GM23338 (cell line): ENCODE measurements at regions not wholly inside any gene's neighbourhood (a gene's known extent, or its start where the extent isn't known, plus 50 kb on each side); places are given as distances from the start of the nearest gene placed in this dataset.

Experiments
- CREB1 ChIP-seq: fragments of 250-450 bp; sonication (Bioruptor Pico); IDR thresholded peaks from 2 replicates; pipeline ENCODE4 v1.5.0; 2020; ENCODE audit warnings: low read depth, mild to moderate bottlenecking, moderate library complexity
- CTCF ChIP-seq, 2 experiments: fragments of 200-600 bp in 1 of 2; sonication (generic) in 1 of 2; conservative IDR thresholded peaks; 2 replicates each; pipeline versions ENCODE4 v1.5.1 to v1.6.1; 2016 to 2017; ENCODE audit warnings: antibody characterized with exemption in 2 of 2, low read depth in 2 of 2, mild to moderate bottlenecking in 2 of 2, moderate library complexity in 1 of 2
- EZH2 ChIP-seq: fragments of 200-600 bp; sonication (generic); IDR thresholded peaks from one replicate; pipeline ENCODE4 v1.8.0; 2017; ENCODE audit warnings: antibody characterized with exemption, mild to moderate bottlenecking, low read depth; ENCODE audit not compliant: unreplicated experiment
- EZH2phosphoT487 ChIP-seq: fragments of 200-600 bp; sonication (generic); IDR thresholded peaks from one replicate; pipeline ENCODE4 v1.8.1; 2018; ENCODE audit warnings: antibody characterized with exemption; ENCODE audit not compliant: unreplicated experiment
- JUNB ChIP-seq: IDR thresholded peaks from one replicate; pipeline ENCODE4 v1.6.1; 2016; ENCODE audit warnings: antibody characterized with exemption; ENCODE audit not compliant: unreplicated experiment
- NANOG ChIP-seq: IDR thresholded peaks from 2 replicates; pipeline ENCODE4 v1.6.1; 2016; ENCODE audit warnings: antibody characterized with exemption, borderline replicate concordance
- POLR2AphosphoS5 ChIP-seq: IDR thresholded peaks from 2 replicates; pipeline ENCODE4 v1.6.1; 2016; ENCODE audit warnings: antibody characterized with exemption, low read depth
- STAT1 ChIP-seq: IDR thresholded peaks from one replicate; pipeline ENCODE4 v1.6.1; 2016; ENCODE audit warnings: antibody characterized with exemption; ENCODE audit not compliant: unreplicated experiment
- ZNF114 ChIP-seq: fragments of 250-450 bp; sonication (Bioruptor Pico); IDR thresholded peaks from 2 replicates; pipeline ENCODE4 v1.5.0; 2020; ENCODE audit warnings: mild to moderate bottlenecking, moderate library complexity
- ZNF331 ChIP-seq: fragments of 250-450 bp; sonication (Bioruptor Pico); IDR thresholded peaks from 2 replicates; pipeline ENCODE4 v1.5.0; 2020; ENCODE audit warnings: low read depth, mild to moderate bottlenecking, moderate library complexity
- ZNF462 ChIP-seq: fragments of 250-450 bp; sonication (Bioruptor Pico); IDR thresholded peaks from 2 replicates; pipeline ENCODE4 v1.5.0; 2020; ENCODE audit warnings: mild to moderate bottlenecking, moderate library complexity
- TF ChIP-seq, protein P1 (sequence below): IDR thresholded peaks from one replicate; pipeline ENCODE4 v1.6.1; 2018; ENCODE audit warnings: antibody characterized with exemption; ENCODE audit not compliant: unreplicated experiment
- TF ChIP-seq, protein P2 (sequence below): IDR thresholded peaks from 2 replicates; pipeline ENCODE4 v1.6.1; 2016; ENCODE audit warnings: antibody characterized with exemption

- TF ChIP-seq EZH2 (no peak), CTCF (conservative IDR thresholded peaks at IDR 0.05; ENCODE audit: low read depth in 2 of 2) (no peak), EZH2phosphoT487 (no peak), ZNF114 (CRISPR knock-in tag) (no peak), JUNB (no peak), CREB1 (CRISPR knock-in tag) (no peak), ZNF462 (CRISPR knock-in tag) (no peak), POLR2AphosphoS5 (no peak), STAT1 (no peak), ZNF331 (CRISPR knock-in tag) (no peak), NANOG (no peak)
- TF ChIP-seq, protein P1, sequence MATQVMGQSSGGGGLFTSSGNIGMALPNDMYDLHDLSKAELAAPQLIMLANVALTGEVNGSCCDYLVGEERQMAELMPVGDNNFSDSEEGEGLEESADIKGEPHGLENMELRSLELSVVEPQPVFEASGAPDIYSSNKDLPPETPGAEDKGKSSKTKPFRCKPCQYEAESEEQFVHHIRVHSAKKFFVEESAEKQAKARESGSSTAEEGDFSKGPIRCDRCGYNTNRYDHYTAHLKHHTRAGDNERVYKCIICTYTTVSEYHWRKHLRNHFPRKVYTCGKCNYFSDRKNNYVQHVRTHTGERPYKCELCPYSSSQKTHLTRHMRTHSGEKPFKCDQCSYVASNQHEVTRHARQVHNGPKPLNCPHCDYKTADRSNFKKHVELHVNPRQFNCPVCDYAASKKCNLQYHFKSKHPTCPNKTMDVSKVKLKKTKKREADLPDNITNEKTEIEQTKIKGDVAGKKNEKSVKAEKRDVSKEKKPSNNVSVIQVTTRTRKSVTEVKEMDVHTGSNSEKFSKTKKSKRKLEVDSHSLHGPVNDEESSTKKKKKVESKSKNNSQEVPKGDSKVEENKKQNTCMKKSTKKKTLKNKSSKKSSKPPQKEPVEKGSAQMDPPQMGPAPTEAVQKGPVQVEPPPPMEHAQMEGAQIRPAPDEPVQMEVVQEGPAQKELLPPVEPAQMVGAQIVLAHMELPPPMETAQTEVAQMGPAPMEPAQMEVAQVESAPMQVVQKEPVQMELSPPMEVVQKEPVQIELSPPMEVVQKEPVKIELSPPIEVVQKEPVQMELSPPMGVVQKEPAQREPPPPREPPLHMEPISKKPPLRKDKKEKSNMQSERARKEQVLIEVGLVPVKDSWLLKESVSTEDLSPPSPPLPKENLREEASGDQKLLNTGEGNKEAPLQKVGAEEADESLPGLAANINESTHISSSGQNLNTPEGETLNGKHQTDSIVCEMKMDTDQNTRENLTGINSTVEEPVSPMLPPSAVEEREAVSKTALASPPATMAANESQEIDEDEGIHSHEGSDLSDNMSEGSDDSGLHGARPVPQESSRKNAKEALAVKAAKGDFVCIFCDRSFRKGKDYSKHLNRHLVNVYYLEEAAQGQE: no peak
- TF ChIP-seq, protein P2, sequence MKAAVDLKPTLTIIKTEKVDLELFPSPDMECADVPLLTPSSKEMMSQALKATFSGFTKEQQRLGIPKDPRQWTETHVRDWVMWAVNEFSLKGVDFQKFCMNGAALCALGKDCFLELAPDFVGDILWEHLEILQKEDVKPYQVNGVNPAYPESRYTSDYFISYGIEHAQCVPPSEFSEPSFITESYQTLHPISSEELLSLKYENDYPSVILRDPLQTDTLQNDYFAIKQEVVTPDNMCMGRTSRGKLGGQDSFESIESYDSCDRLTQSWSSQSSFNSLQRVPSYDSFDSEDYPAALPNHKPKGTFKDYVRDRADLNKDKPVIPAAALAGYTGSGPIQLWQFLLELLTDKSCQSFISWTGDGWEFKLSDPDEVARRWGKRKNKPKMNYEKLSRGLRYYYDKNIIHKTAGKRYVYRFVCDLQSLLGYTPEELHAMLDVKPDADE: no peak
Observed at GRCh38 chr5:176748073-176748966, 62.0 kb upstream of the UNC5A start.
